K562 (cell line): ENCODE measurements at regions not wholly inside any gene's neighbourhood (a gene's known extent, or its start where the extent isn't known, plus 50 kb on each side); places are given as distances from the start of the nearest gene placed in this dataset.

ENCODE experiments used
- ATAC-seq: fragments of 200-7000 bp; cut with Tn5 transposase; 3 replicates; pipeline ENCODE4 v1.9.1; 2020; ENCODE audit warnings: moderate library complexity
- BruUV-seq: library from RNA; stranded (reverse); fragments of 400-500 nt; replicated peaks from 2 replicates; lab custom pipeline; 2021; lab: Mats Ljungman, UMichigan
- CTCF ChIA-PET: fragments of 300-600 bp; formaldehyde crosslinking; extraction: SDS; loops from one replicate; lab custom pipeline; 2021; ENCODE audit warnings: low intra/inter-chr PET ratio; lab: Yijun Ruan, JAX
- POLR2A ChIA-PET: fragments of 300-600, 350-650 bp; sonication (Branson Sonifier 250); formaldehyde crosslinking; extraction: SDS; loops from one replicate; lab custom pipeline; 2021; ENCODE audit warnings: antibody characterized with exemption, inconsistent platforms; lab: Yijun Ruan, JAX
- DNase-seq, 4 experiments: peaks; one replicate each; pipeline versions ENCODE4 v3.0.0 to v3.0.0-alpha.2; 2011 to 2018; ENCODE audit warnings: low spot score in 3 of 4, mixed read lengths in 3 of 4; ENCODE audit errors: extremely low read depth in 1 of 4
- FAIRE-seq: peaks from 2 replicates; lab custom pipeline; 2011; peaks lifted over from hg19 to GRCh38; lab: Jason Lieb, UNC
- H2AFZ ChIP-seq: 2 replicates; pipeline ENCODE4 v1.6.0; 2011; ENCODE audit warnings: low read depth, low read length, control low read depth, inconsistent platforms
- H3K27ac ChIP-seq: fragments of 200-600 bp; 3 replicates; pipeline ENCODE4 v1.8.0; 2011; ENCODE audit warnings: low read depth, mild to moderate bottlenecking, control low read depth, inconsistent platforms, low read length, moderate library complexity, mixed read lengths; ENCODE audit errors: extremely low read depth
- H3K27me3 ChIP-seq, 2 experiments: fragments of 300-600 bp in 1 of 2; 2 replicates in 1 of 2; 3 replicates in 1 of 2; pipeline versions ENCODE4 v1.6.0 to v1.8.0; 2011; ENCODE audit warnings: inconsistent platforms in 2 of 2, low read length in 2 of 2, mild to moderate bottlenecking in 1 of 2, mixed read lengths in 1 of 2, moderate library complexity in 1 of 2; ENCODE audit not compliant: control insufficient read depth in 2 of 2, insufficient read depth in 2 of 2
- H3K36me3 ChIP-seq: fragments of 300-600 bp; 3 replicates; pipeline ENCODE4 v1.8.0; 2011; ENCODE audit warnings: mild to moderate bottlenecking, low read length, inconsistent platforms; ENCODE audit not compliant: control insufficient read depth, insufficient read depth
- H3K4me1 ChIP-seq, 2 experiments: fragments of 200-600 bp in 1 of 2; replicated peaks in 1 of 2; 2 replicates in 1 of 2; 3 replicates in 1 of 2; pipeline versions ENCODE4 v1.5.1 to v1.8.0; 2011; ENCODE audit warnings: inconsistent platforms in 2 of 2, low read length in 2 of 2, mild to moderate bottlenecking in 1 of 2, mixed read lengths in 1 of 2, moderate library complexity in 1 of 2; ENCODE audit not compliant: control insufficient read depth in 2 of 2, insufficient read depth in 2 of 2
- H3K4me2 ChIP-seq: 2 replicates; pipeline ENCODE4 v1.6.1; 2011; ENCODE audit warnings: low read length, control low read depth, inconsistent platforms, mixed read lengths; ENCODE audit not compliant: insufficient read depth
- H3K4me3 ChIP-seq: fragments of 200-600 bp; sonication (generic), shearing (Covaris generic); 2 replicates; pipeline ENCODE4 v1.5.1; 2016; ENCODE audit warnings: control low read depth, inconsistent platforms
- H3K79me2 ChIP-seq: fragments of 200-600 bp; 3 replicates; pipeline ENCODE4 v1.8.0; 2011; ENCODE audit warnings: low read length, inconsistent platforms; ENCODE audit not compliant: control insufficient read depth, insufficient read depth
- H3K9ac ChIP-seq, 2 experiments: 2 replicates each; pipeline versions ENCODE4 v1.6.0 to v1.6.1; 2011; ENCODE audit warnings: low read depth in 2 of 2, low read length in 2 of 2, control low read depth in 1 of 2, inconsistent platforms in 1 of 2, mild to moderate bottlenecking in 1 of 2, mixed read lengths in 1 of 2; ENCODE audit not compliant: insufficient read depth in 1 of 2
- H3K9me1 ChIP-seq: one replicate; pipeline ENCODE4 v1.6.0; 2011; ENCODE audit warnings: inconsistent platforms, mild to moderate bottlenecking, low read length, moderate library complexity; ENCODE audit not compliant: control insufficient read depth, insufficient read depth
- H3K9me3 ChIP-seq: replicated peaks from 2 replicates; pipeline ENCODE4 v1.5.1; 2011; ENCODE audit warnings: low read depth, low read length, inconsistent platforms; ENCODE audit not compliant: control insufficient read depth, insufficient read depth
- H4K20me1 ChIP-seq: replicated peaks from 2 replicates; pipeline ENCODE4 v1.6.1; 2011; ENCODE audit warnings: low read length, inconsistent platforms, mixed read lengths; ENCODE audit not compliant: control insufficient read depth, insufficient read depth
- FIP1L1 ChIP-seq: fragments of 200-400 bp; formaldehyde crosslinking; IDR thresholded peaks from 2 replicates; pipeline ENCODE4 v1.6.1; 2018; ENCODE audit warnings: mild to moderate bottlenecking, low read depth, low read length; ENCODE audit not compliant: poor library complexity, severe bottlenecking
- NR2C1 ChIP-seq, 2 experiments: fragments of 450-650 bp; IDR thresholded peaks; 2 replicates each; pipeline ENCODE4 v1.6.1; 2017; ENCODE audit warnings: mild to moderate bottlenecking in 2 of 2, antibody characterized with exemption in 1 of 2, inconsistent platforms in 1 of 2, missing compliant biosample characterization in 1 of 2, missing genetic modification characterization in 1 of 2
- POLR2A ChIP-seq: fragments of 450-650 bp; conservative IDR thresholded peaks from 2 replicates; pipeline ENCODE4 v1.6.1; 2016
- STAT5A ChIP-seq: IDR thresholded peaks from 2 replicates; pipeline ENCODE4 v1.6.1; 2012; ENCODE audit warnings: low read length, inconsistent platforms, borderline replicate concordance
- TCF7 ChIP-seq: sonication (generic); IDR thresholded peaks from 2 replicates; pipeline ENCODE4 v1.6.1; 2016; ENCODE audit warnings: antibody characterized with exemption, borderline replicate concordance
- WGBS: fragments of 100-300 bp; shearing (Covaris generic); methylation state at CpG from one replicate; pipeline ENCODE4 v1.1.6; 2016; ENCODE audit warnings: low coverage, mixed read lengths; ENCODE audit not compliant: insufficient coverage; ENCODE audit errors: missing lambda C conversion rate; 5-methylcytosine and 5-hydroxymethylcytosine counted together
- in situ Hi-C: fragments of 300-500 bp; cut with MboI; formaldehyde crosslinking; loops from 4 replicates; pipeline ENCODE4 v1.15.0; 2018; ENCODE audit warnings: inconsistent platforms, mixed read lengths
- intact Hi-C: fragments of 100-400 bp; cut with micrococcal nuclease; formaldehyde crosslinking; loops from 2 replicates; pipeline ENCODE4 v1.14.2; 2022
- TF ChIP-seq, protein P1 (sequence below): fragments of 250-450 bp; sonication (Bioruptor Pico); IDR thresholded peaks from 2 replicates; pipeline ENCODE4 v1.5.0; 2020; ENCODE audit warnings: mild to moderate bottlenecking

DNA sequence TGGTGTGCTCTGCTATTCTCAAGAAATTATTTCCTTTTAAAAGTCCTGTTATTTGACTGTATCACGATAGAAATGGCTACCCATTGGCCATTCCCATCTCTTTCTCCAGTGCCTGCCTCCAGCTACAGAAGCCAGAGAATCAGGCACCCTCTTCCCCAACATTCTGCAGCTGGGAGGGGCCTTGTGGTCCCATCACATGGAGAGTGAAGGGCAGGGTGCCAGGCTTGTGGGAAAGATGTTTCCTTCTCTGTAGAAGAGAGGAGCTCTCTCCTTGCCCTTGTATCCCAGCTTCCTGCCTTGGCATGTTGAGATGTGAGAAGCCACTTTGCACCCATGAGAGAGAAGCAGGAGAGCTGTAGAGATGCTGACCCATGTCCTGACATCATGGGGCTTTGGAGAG, 465.0 kb downstream of the MTRR start (continued):
- TF ChIP-seq POLR2A, result no peak
- no peak for TF ChIP-seq NR2C1 (IDR thresholded peaks at IDR 0.05)
- no peak for TF ChIP-seq NR2C1 (tag; IDR thresholded peaks at IDR 0.05)

DNA sequence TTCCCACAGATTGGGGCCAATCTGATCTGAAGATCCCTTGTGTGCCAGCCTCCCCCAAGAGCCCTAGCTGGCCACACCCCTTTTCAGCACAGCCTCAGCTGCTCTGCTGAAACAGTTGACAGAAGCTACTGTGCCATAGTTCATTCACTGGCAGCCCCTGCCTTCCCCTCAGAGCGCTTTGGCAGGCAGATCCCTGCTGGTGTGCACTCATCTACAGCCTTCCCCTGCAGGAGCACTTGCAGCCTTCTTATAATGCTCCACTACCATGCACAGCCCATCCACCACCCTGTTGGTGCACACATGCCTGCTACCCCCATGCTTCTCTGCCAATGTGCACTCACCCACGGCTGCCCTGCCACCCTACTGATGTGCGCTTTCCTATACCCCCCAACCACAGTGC, 471.3 kb downstream of the MTRR start:
- no peak for FAIRE-seq
- Histone ChIP-seq H3K79me2 (no peaks in the 10 kb centered on the region), H3K36me3 (no peaks in the 10 kb centered on the region), H3K9me1 (no peaks in the 10 kb centered on the region), H3K4me1 (no peaks in the 10 kb centered on the region), H3K27ac (no peak overlapping the region), H3K9ac (no peak overlapping the region), H3K4me3 (no peak overlapping the region), H3K27me3 (no peaks in the 10 kb centered on the region), H3K4me2 (no peak overlapping the region)
- ATAC-seq, result no peak
- no peak for DNase-seq
- intact Hi-C loops (no loop called here), in situ Hi-C loops (no loop called here)
- no TSS peak for BruUV-seq
- CTCF ChIA-PET, result interaction anchor here (0.6 kb wide), 1 partner anchor 21 kb away, joined by 3 read pairs; no protein-coding TSS in a partner anchor
- POLR2A ChIA-PET, result no interaction called here
- WGBS, result 0% methylated on average over 3 of the region's 3 CpGs
- TF ChIP-seq FIP1L1 (no peak), STAT5A (no peak), TCF7 (no peak)
- TF ChIP-seq, protein P1, sequence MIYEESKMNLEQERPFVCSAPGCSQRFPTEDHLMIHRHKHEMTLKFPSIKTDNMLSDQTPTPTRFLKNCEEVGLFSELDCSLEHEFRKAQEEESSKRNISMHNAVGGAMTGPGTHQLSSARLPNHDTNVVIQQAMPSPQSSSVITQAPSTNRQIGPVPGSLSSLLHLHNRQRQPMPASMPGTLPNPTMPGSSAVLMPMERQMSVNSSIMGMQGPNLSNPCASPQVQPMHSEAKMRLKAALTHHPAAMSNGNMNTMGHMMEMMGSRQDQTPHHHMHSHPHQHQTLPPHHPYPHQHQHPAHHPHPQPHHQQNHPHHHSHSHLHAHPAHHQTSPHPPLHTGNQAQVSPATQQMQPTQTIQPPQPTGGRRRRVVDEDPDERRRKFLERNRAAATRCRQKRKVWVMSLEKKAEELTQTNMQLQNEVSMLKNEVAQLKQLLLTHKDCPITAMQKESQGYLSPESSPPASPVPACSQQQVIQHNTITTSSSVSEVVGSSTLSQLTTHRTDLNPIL (CRISPR knock-in tag), result no peak
- TF ChIP-seq, all 486 proteins: peak for 0
- H2AFZ ChIP-seq, result no peak overlapping the region
- H3K9me3 ChIP-seq, result no peaks in the 10 kb centered on the region; the same call in none of the 2 replicates
- H4K20me1 ChIP-seq, result no peaks in the 10 kb centered on the region
